SK-N-SH treated with all-trans-retinoic acid at 6 μM for 48 hours (cell line): ENCODE measurements at regions not wholly inside any gene's neighbourhood (a gene's known extent, or its start where the extent isn't known, plus 50 kb on each side); places are given as distances from the start of the nearest gene placed in this dataset.

Experiments
- ATAC-seq: fragments of 200-7000 bp; cut with Tn5 transposase; 3 replicates; pipeline ENCODE4 v1.9.1; 2020; ENCODE audit warnings: mild to moderate bottlenecking, moderate library complexity
- ARNTL ChIP-seq: fragments of 450-650 bp; formaldehyde crosslinking; IDR thresholded peaks from 2 replicates; pipeline ENCODE4 v1.5.0; 2020; ENCODE audit warnings: low read depth, mild to moderate bottlenecking, moderate library complexity, borderline replicate concordance
- BACH2 ChIP-seq: fragments of 250-450 bp; sonication (Bioruptor Pico); IDR thresholded peaks from 2 replicates; pipeline ENCODE4 v1.9.0; 2021; ENCODE audit warnings: mild to moderate bottlenecking, borderline replicate concordance
- CSDC2 ChIP-seq: fragments of 250-450 bp; sonication (Bioruptor Pico); IDR thresholded peaks from 2 replicates; pipeline ENCODE4 v1.5.0; 2020; ENCODE audit warnings: mild to moderate bottlenecking, moderate library complexity
- CSRNP3 ChIP-seq: fragments of 250-450 bp; sonication (Bioruptor Pico); IDR thresholded peaks from 2 replicates; pipeline ENCODE4 v1.5.1; 2021; ENCODE audit warnings: mild to moderate bottlenecking, moderate library complexity
- ESRRG ChIP-seq: fragments of 250-450 bp; sonication (Bioruptor Pico); IDR thresholded peaks from 2 replicates; pipeline ENCODE4 v1.6.1; 2021; ENCODE audit warnings: mild to moderate bottlenecking
- GLIS3 ChIP-seq: fragments of 250-450 bp; sonication (Bioruptor Pico); IDR thresholded peaks from 2 replicates; pipeline ENCODE4 v1.5.0; 2020; ENCODE audit warnings: mild to moderate bottlenecking, moderate library complexity
- ISL1 ChIP-seq: fragments of 250-450 bp; sonication (Bioruptor Pico); IDR thresholded peaks from 2 replicates; pipeline ENCODE4 v2.1.2; 2022; ENCODE audit warnings: mild to moderate bottlenecking, moderate library complexity
- OSR1 ChIP-seq: fragments of 250-450 bp; sonication (Bioruptor Pico); IDR thresholded peaks from 2 replicates; pipeline ENCODE4 v1.8.0; 2022; ENCODE audit warnings: moderate library complexity, mild to moderate bottlenecking, inconsistent platforms
- PPARA ChIP-seq: fragments of 250-450 bp; sonication (Bioruptor Pico); IDR thresholded peaks from 2 replicates; pipeline ENCODE4 v1.5.0; 2020; ENCODE audit warnings: mild to moderate bottlenecking, borderline replicate concordance
- RARB ChIP-seq: fragments of 250-450 bp; sonication (Bioruptor Pico); IDR thresholded peaks from 2 replicates; pipeline ENCODE4 v1.8.0; 2021; ENCODE audit warnings: mild to moderate bottlenecking, moderate library complexity
- SNAI2 ChIP-seq: fragments of 250-450 bp; sonication (Bioruptor Pico); IDR thresholded peaks from 2 replicates; pipeline ENCODE4 v1.5.0; 2020; ENCODE audit warnings: mild to moderate bottlenecking, moderate library complexity
- TCF4 ChIP-seq: fragments of 250-450 bp; sonication (Bioruptor Pico); IDR thresholded peaks from 2 replicates; pipeline ENCODE4 v1.8.0; 2021; ENCODE audit warnings: mild to moderate bottlenecking, moderate library complexity, borderline replicate concordance
- TOX ChIP-seq: fragments of 250-450 bp; sonication (Bioruptor Pico); IDR thresholded peaks from 2 replicates; pipeline ENCODE4 v1.8.0; 2021; ENCODE audit warnings: mild to moderate bottlenecking, moderate library complexity, borderline replicate concordance
- ZC3H10 ChIP-seq: fragments of 250-450 bp; sonication (Bioruptor Pico); IDR thresholded peaks from 2 replicates; pipeline ENCODE4 v1.5.1; 2021; ENCODE audit warnings: mild to moderate bottlenecking, moderate library complexity
- ZFP3 ChIP-seq: fragments of 250-450 bp; sonication (Bioruptor Pico); IDR thresholded peaks from 2 replicates; pipeline ENCODE4 v1.5.0; 2020; ENCODE audit warnings: mild to moderate bottlenecking, moderate library complexity
- ZFP30 ChIP-seq: fragments of 450-650 bp; formaldehyde crosslinking; IDR thresholded peaks from 2 replicates; pipeline ENCODE4 v1.5.0; 2022; ENCODE audit warnings: mild to moderate bottlenecking, moderate library complexity
- ZNF565 ChIP-seq: fragments of 450-650 bp; formaldehyde crosslinking; conservative IDR thresholded peaks from 2 replicates; pipeline ENCODE4 v1.5.0; 2020; ENCODE audit warnings: low read depth, mild to moderate bottlenecking, moderate library complexity
- ZNF70 ChIP-seq: fragments of 450-650 bp; formaldehyde crosslinking; IDR thresholded peaks from 2 replicates; pipeline ENCODE4 v1.5.0; 2020; ENCODE audit warnings: mild to moderate bottlenecking, moderate library complexity
- ZNF8 ChIP-seq: fragments of 450-650 bp; formaldehyde crosslinking; IDR thresholded peaks from 2 replicates; pipeline ENCODE4 v1.5.0; 2020; ENCODE audit warnings: mild to moderate bottlenecking, moderate library complexity
- TF ChIP-seq, protein P1 (sequence below): fragments of 250-450 bp; sonication (Bioruptor Pico); IDR thresholded peaks from 2 replicates; pipeline ENCODE4 v1.8.0; 2020; ENCODE audit warnings: mild to moderate bottlenecking, moderate library complexity, borderline replicate concordance
- TF ChIP-seq, protein P2 (sequence below): fragments of 250-450 bp; sonication (Bioruptor Pico); IDR thresholded peaks from 2 replicates; pipeline ENCODE4 v1.5.1; 2020; ENCODE audit warnings: low read depth, mild to moderate bottlenecking, moderate library complexity
- TF ChIP-seq, protein P3 (sequence below): fragments of 250-450 bp; sonication (Bioruptor Pico); IDR thresholded peaks from 2 replicates; pipeline ENCODE4 v1.5.0; 2020; ENCODE audit warnings: mild to moderate bottlenecking, moderate library complexity
- TF ChIP-seq, protein P4 (sequence below): fragments of 250-450 bp; sonication (Bioruptor Pico); IDR thresholded peaks from 2 replicates; pipeline ENCODE4 v1.8.0; 2021; ENCODE audit warnings: low read depth, mild to moderate bottlenecking, moderate library complexity, borderline replicate concordance

DNA sequence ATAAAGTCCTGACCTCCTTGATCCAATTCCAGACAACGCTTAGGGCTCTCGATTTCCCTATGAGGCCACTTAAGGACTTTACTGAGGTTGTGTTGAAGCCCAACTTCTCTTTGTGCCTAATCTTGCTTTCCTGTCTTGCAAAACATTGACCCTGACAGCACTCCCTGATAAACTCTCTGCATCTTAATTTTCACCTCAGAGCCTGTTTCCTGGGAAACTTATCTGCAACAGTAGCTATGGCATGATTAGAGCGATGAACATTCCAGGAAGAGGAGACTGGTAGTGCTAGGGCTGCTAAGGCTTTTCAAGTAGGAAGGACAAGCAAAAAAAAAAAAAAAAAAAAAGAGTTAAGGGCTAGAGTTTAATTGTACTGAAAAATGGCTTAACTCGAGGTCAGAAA is 118.9 kb downstream of the RGS21 start (continued):
- no peak for TF ChIP-seq CSRNP3
- no peak for TF ChIP-seq PPARA (CRISPR knock-in tag)
- no peak for TF ChIP-seq GLIS3 (CRISPR knock-in tag)
- TF ChIP-seq SNAI2 (CRISPR knock-in tag): no peak
- TF ChIP-seq ZNF565 (CRISPR knock-in tag): no peak
- TF ChIP-seq ZNF70 (CRISPR knock-in tag): no peak
- TF ChIP-seq, all 23 proteins: peak for 0

- ATAC-seq: no peak
Measured at GRCh38 chr1:192436441-192437078, 119.8 kb downstream of the RGS21 start.

DNA sequence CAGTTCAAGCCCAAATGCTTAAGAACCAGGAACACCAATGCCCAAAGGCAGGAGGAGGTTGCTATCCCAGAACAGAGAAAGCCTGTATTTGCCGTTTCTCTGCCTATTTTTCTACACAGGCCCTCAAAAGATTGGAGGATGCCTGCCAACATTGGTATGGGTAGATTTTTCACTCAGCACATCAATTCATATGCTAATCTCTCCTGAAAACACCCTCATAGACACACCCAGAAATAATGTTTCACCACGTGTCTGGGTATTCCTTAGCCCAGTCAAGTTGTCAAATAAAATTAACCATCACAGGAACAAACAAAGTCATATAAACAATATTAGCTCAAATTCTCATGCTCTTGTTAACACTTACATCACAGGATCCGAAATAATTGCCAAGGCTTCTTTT is 121.9 kb downstream of the RGS21 start:
- no peak for TF ChIP-seq ARNTL (CRISPR knock-in tag)
- TF ChIP-seq, protein P1, sequence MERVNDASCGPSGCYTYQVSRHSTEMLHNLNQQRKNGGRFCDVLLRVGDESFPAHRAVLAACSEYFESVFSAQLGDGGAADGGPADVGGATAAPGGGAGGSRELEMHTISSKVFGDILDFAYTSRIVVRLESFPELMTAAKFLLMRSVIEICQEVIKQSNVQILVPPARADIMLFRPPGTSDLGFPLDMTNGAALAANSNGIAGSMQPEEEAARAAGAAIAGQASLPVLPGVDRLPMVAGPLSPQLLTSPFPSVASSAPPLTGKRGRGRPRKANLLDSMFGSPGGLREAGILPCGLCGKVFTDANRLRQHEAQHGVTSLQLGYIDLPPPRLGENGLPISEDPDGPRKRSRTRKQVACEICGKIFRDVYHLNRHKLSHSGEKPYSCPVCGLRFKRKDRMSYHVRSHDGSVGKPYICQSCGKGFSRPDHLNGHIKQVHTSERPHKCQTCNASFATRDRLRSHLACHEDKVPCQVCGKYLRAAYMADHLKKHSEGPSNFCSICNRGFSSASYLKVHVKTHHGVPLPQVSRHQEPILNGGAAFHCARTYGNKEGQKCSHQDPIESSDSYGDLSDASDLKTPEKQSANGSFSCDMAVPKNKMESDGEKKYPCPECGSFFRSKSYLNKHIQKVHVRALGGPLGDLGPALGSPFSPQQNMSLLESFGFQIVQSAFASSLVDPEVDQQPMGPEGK (CRISPR knock-in tag): no peak
- TF ChIP-seq, protein P2, sequence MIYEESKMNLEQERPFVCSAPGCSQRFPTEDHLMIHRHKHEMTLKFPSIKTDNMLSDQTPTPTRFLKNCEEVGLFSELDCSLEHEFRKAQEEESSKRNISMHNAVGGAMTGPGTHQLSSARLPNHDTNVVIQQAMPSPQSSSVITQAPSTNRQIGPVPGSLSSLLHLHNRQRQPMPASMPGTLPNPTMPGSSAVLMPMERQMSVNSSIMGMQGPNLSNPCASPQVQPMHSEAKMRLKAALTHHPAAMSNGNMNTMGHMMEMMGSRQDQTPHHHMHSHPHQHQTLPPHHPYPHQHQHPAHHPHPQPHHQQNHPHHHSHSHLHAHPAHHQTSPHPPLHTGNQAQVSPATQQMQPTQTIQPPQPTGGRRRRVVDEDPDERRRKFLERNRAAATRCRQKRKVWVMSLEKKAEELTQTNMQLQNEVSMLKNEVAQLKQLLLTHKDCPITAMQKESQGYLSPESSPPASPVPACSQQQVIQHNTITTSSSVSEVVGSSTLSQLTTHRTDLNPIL: no peak
- no peak for TF ChIP-seq GLIS3 (CRISPR knock-in tag)
- TF ChIP-seq ZNF70 (CRISPR knock-in tag): no peak
- no peak for TF ChIP-seq CSDC2 (CRISPR knock-in tag)
- no peak for TF ChIP-seq ESRRG
- TF ChIP-seq ZC3H10 (CRISPR knock-in tag): no peak
- TF ChIP-seq ZFP30 (CRISPR knock-in tag): no peak
- TF ChIP-seq RARB (CRISPR knock-in tag): no peak
- TF ChIP-seq, protein P3, sequence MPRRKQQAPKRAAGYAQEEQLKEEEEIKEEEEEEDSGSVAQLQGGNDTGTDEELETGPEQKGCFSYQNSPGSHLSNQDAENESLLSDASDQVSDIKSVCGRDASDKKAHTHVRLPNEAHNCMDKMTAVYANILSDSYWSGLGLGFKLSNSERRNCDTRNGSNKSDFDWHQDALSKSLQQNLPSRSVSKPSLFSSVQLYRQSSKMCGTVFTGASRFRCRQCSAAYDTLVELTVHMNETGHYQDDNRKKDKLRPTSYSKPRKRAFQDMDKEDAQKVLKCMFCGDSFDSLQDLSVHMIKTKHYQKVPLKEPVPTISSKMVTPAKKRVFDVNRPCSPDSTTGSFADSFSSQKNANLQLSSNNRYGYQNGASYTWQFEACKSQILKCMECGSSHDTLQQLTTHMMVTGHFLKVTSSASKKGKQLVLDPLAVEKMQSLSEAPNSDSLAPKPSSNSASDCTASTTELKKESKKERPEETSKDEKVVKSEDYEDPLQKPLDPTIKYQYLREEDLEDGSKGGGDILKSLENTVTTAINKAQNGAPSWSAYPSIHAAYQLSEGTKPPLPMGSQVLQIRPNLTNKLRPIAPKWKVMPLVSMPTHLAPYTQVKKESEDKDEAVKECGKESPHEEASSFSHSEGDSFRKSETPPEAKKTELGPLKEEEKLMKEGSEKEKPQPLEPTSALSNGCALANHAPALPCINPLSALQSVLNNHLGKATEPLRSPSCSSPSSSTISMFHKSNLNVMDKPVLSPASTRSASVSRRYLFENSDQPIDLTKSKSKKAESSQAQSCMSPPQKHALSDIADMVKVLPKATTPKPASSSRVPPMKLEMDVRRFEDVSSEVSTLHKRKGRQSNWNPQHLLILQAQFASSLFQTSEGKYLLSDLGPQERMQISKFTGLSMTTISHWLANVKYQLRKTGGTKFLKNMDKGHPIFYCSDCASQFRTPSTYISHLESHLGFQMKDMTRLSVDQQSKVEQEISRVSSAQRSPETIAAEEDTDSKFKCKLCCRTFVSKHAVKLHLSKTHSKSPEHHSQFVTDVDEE (CRISPR knock-in tag): no peak
- TF ChIP-seq ZFP3 (CRISPR knock-in tag): no peak
- TF ChIP-seq ISL1 (CRISPR knock-in tag): no peak
- no peak for TF ChIP-seq TCF4 (CRISPR knock-in tag)
- TF ChIP-seq OSR1 (CRISPR knock-in tag): no peak
- no peak for TF ChIP-seq ZNF565 (CRISPR knock-in tag)
- no peak for ATAC-seq

More at GRCh38 chr1:192436441-192437078, 119.8 kb downstream of the RGS21 start:
- TF ChIP-seq ZFP30 (CRISPR knock-in tag) (no peak), TOX (CRISPR knock-in tag) (no peak), ZNF8 (CRISPR knock-in tag) (no peak)

- peak; percentile 71 for ATAC-seq
- TF ChIP-seq TOX (CRISPR knock-in tag): no peak
- no peak for TF ChIP-seq OSR1 (CRISPR knock-in tag)
- TF ChIP-seq, protein P1 (CRISPR knock-in tag): no peak
- no peak for TF ChIP-seq GLIS3 (CRISPR knock-in tag)
- no peak for TF ChIP-seq ZC3H10 (CRISPR knock-in tag)
- no peak for TF ChIP-seq BACH2 (CRISPR knock-in tag)
- TF ChIP-seq, protein P4, sequence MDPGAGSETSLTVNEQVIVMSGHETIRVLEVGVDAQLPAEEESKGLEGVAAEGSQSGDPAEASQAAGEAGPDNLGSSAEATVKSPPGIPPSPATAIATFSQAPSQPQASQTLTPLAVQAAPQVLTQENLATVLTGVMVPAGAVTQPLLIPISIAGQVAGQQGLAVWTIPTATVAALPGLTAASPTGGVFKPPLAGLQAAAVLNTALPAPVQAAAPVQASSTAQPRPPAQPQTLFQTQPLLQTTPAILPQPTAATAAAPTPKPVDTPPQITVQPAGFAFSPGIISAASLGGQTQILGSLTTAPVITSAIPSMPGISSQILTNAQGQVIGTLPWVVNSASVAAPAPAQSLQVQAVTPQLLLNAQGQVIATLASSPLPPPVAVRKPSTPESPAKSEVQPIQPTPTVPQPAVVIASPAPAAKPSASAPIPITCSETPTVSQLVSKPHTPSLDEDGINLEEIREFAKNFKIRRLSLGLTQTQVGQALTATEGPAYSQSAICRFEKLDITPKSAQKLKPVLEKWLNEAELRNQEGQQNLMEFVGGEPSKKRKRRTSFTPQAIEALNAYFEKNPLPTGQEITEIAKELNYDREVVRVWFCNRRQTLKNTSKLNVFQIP (CRISPR knock-in tag): no peak
Measured at GRCh38 chr1:192439373-192440025, 122.7 kb downstream of the RGS21 start.
